ENCODE measurements at regions not wholly inside any gene's neighbourhood (a gene's known extent, or its start where the extent isn't known, plus 50 kb on each side); places are given as distances from the start of the nearest gene placed in this dataset.

GRCh38 chr11:97349201-97349600 lies 959.4 kb downstream of the JRKL start:
- no peaks in the 10 kb centered on the region for H3K9me3 Mint-ChIP-seq (ENCODE audit: unreplicated experiment)
- ChIA-PET POLR2A (no interaction called here), CTCF (no interaction called here)
- no peaks in the 10 kb centered on the region for H3K4me1 Mint-ChIP-seq (ENCODE audit: low read depth, unreplicated experiment)
- no peaks in the 10 kb centered on the region for H3K27me3 ChIP-seq (replicated peaks; ENCODE audit: control insufficient read depth, insufficient read depth, low read length)
- no peaks in the 10 kb centered on the region for H3K36me3 Mint-ChIP-seq (ENCODE audit: insufficient read depth, unreplicated experiment)
- no peaks in the 10 kb centered on the region; the same call in 1 of the 2 replicates for H3K9me3 ChIP-seq
- TF ChIP-seq CTCF (IDR thresholded peaks at IDR 0.05; ENCODE audit: insufficient read depth in 1 of 2, low read depth in 1 of 2, low read length in 1 of 2, severe bottlenecking in 1 of 2, unreplicated experiment in 1 of 2) = no peak
- H3K27ac Mint-ChIP-seq (ENCODE audit: unreplicated experiment) = no peak overlapping the region
- BruUV-seq (replicated peaks) = no TSS peak
- no peaks in the 10 kb centered on the region for H3K4me1 ChIP-seq
- H3K4me3 Mint-ChIP-seq (ENCODE audit: unreplicated experiment) = no peak overlapping the region
- peaks cover 2% of the 10 kb centered on the region for H3K27me3 Mint-ChIP-seq (ENCODE audit: insufficient read depth, unreplicated experiment)
- intact Hi-C loops (cut with micrococcal nuclease; ENCODE audit: unreplicated experiment) = no loop called here
- no peak for DNase-seq
- no peak overlapping the region for H3K4me3 ChIP-seq (ENCODE audit: low read depth, low read length)
- H3K36me3 ChIP-seq (ENCODE audit: control insufficient read depth, insufficient read depth, low read length) = no peaks in the 10 kb centered on the region

- Histone ChIP-seq H3K27me3 (replicated peaks; ENCODE audit: control insufficient read depth, insufficient read depth, low read length) (no peaks in the 10 kb centered on the region), H3K4me1 (no peaks in the 10 kb centered on the region), H3K9me3 (no peaks in the 10 kb centered on the region), H3K36me3 (ENCODE audit: control insufficient read depth, insufficient read depth, low read length) (no peaks in the 10 kb centered on the region), H3K4me3 (ENCODE audit: low read depth, low read length) (no peak overlapping the region)
- intact Hi-C loops (cut with micrococcal nuclease; ENCODE audit: unreplicated experiment) = no loop called here
- no peak overlapping the region for H3K4me3 Mint-ChIP-seq (ENCODE audit: unreplicated experiment)
- POLR2A ChIA-PET = no interaction called here
- H3K36me3 Mint-ChIP-seq (ENCODE audit: insufficient read depth, unreplicated experiment) = no peaks in the 10 kb centered on the region
- no peaks in the 10 kb centered on the region for H3K9me3 Mint-ChIP-seq (ENCODE audit: unreplicated experiment)
- CTCF ChIA-PET = no interaction called here
- H3K4me1 Mint-ChIP-seq (ENCODE audit: low read depth, unreplicated experiment) = no peaks in the 10 kb centered on the region
- H3K27ac Mint-ChIP-seq (ENCODE audit: unreplicated experiment) = no peak overlapping the region
- peaks cover 6% of the 10 kb centered on the region for H3K27me3 Mint-ChIP-seq (ENCODE audit: insufficient read depth, unreplicated experiment)
- TF ChIP-seq CTCF (IDR thresholded peaks at IDR 0.05; ENCODE audit: insufficient read depth in 1 of 2, low read depth in 1 of 2, low read length in 1 of 2, severe bottlenecking in 1 of 2, unreplicated experiment in 1 of 2) = no peak
- DNase-seq = no peak
- BruUV-seq (replicated peaks) = no TSS peak
Measured at GRCh38 chr11:97351939-97352338, 962.1 kb downstream of the JRKL start.

DNA sequence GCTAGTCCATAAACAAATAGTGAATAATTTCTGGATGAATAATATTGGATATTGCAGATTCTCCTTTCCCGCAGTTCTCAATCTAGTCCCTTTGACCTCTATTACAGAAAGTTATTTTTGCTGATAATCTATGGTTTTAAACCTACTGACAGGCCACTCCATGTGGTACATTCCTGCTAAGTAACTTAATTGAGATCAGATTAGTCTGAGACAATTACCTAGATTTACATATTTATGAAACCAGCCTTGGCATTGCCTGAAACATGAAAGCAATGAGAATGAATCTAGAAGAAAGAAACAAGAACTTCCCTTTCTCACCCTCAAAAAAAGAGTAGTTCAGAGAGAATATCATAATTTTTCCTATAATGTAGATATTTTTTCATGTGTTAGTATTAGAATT lies 964.2 kb downstream of the JRKL start:
- peaks cover 6% of the 10 kb centered on the region for H3K27me3 Mint-ChIP-seq (ENCODE audit: insufficient read depth, unreplicated experiment)
- no peaks in the 10 kb centered on the region for H3K9me3 Mint-ChIP-seq (ENCODE audit: unreplicated experiment)
- intact Hi-C loops (cut with micrococcal nuclease; ENCODE audit: unreplicated experiment) = no loop called here
- CTCF ChIA-PET = no interaction called here
- H3K36me3 ChIP-seq (ENCODE audit: control insufficient read depth, insufficient read depth, low read length) = no peaks in the 10 kb centered on the region
- H3K4me3 Mint-ChIP-seq (ENCODE audit: unreplicated experiment) = no peak overlapping the region
- DNase-seq = no peak
- H3K4me1 ChIP-seq = no peaks in the 10 kb centered on the region
- TF ChIP-seq CTCF (IDR thresholded peaks at IDR 0.05; ENCODE audit: insufficient read depth in 1 of 2, low read depth in 1 of 2, low read length in 1 of 2, severe bottlenecking in 1 of 2, unreplicated experiment in 1 of 2) = no peak
- no peaks in the 10 kb centered on the region for H3K36me3 Mint-ChIP-seq (ENCODE audit: insufficient read depth, unreplicated experiment)
- H3K4me3 ChIP-seq (ENCODE audit: low read depth, low read length) = no peak overlapping the region
- no peaks in the 10 kb centered on the region for H3K4me1 Mint-ChIP-seq (ENCODE audit: low read depth, unreplicated experiment)
- no TSS peak for BruUV-seq (replicated peaks)
- POLR2A ChIA-PET = no interaction called here
- H3K27ac Mint-ChIP-seq (ENCODE audit: unreplicated experiment) = no peak overlapping the region
- H3K9me3 ChIP-seq = no peaks in the 10 kb centered on the region
- H3K27me3 ChIP-seq (replicated peaks; ENCODE audit: control insufficient read depth, insufficient read depth, low read length) = no peaks in the 10 kb centered on the region
